ENCODE measurements at regions not wholly inside any gene's neighbourhood (a gene's known extent, or its start where the extent isn't known, plus 50 kb on each side); places are given as distances from the start of the nearest gene placed in this dataset.
A peak's percentile ranks its signal among the peaks of the same experiment; 100 is the strongest.

- DNase-seq, result peak; percentile 52
These were observed 121.4 kb downstream of the FAM43A start for GRCh38 chr3:194806991-194807630.

GRCh38 chr3:194808640-194809097 lies 123.0 kb downstream of the FAM43A start:
- peak; percentile 83 for DNase-seq

- DNase-seq, result no peak
These were observed 123.7 kb downstream of the FAM43A start for GRCh38 chr3:194809382-194809781.

GRCh38 chr3:194810076-194810475 lies 124.4 kb downstream of the FAM43A start:
- DNase-seq, result no peak

- no peak for DNase-seq
These were observed 125.4 kb downstream of the FAM43A start for GRCh38 chr3:194811118-194811517.

GRCh38 chr3:194812176-194812575 lies 126.5 kb downstream of the FAM43A start:
- DNase-seq, result no peak

GRCh38 chr3:194814878-194815357 lies 129.2 kb downstream of the FAM43A start:
- no peak for DNase-seq

GRCh38 chr3:194816748-194817591 lies 131.3 kb downstream of the FAM43A start:
- DNase-seq, result no peak

- DNase-seq, result no peak
These were observed 131.9 kb downstream of the FAM43A start for GRCh38 chr3:194817592-194817930.

GRCh38 chr3:194817936-194818335 lies 132.3 kb downstream of the FAM43A start:
- DNase-seq, result no peak

GRCh38 chr3:194824100-194824499 lies 138.4 kb downstream of the FAM43A start:
- DNase-seq, result no peak

GRCh38 chr3:194824701-194825111 lies 139.0 kb downstream of the FAM43A start:
- DNase-seq, result peak; percentile 91

- DNase-seq, result no peak
These were observed 140.9 kb downstream of the FAM43A start for GRCh38 chr3:194826594-194826993.

- DNase-seq, result no peak
These were observed 141.8 kb downstream of the FAM43A start for GRCh38 chr3:194827486-194827885.

- peak; percentile 66 for DNase-seq
These were observed 142.4 kb downstream of the FAM43A start for GRCh38 chr3:194828116-194828515.

GRCh38 chr3:194828926-194829325 lies 143.2 kb downstream of the FAM43A start:
- DNase-seq, result no peak

GRCh38 chr3:194830401-194830800 lies 144.7 kb downstream of the FAM43A start:
- DNase-seq, result no peak

GRCh38 chr3:194830978-194831377 lies 145.3 kb downstream of the FAM43A start:
- no peak for DNase-seq

- DNase-seq, result no peak
These were observed 146.8 kb downstream of the FAM43A start for GRCh38 chr3:194832346-194833104.

GRCh38 chr3:194833114-194833910 lies 147.6 kb downstream of the FAM43A start:
- DNase-seq, result no peak

- no peak for DNase-seq
These were observed 151.0 kb downstream of the FAM43A start for GRCh38 chr3:194836661-194837060.

GRCh38 chr3:194837457-194838127 lies 151.9 kb downstream of the FAM43A start:
- DNase-seq, result no peak
